CD4-positive, alpha-beta T cell treated with Interleukin-12 subunit alpha and Interleukin-12 subunit beta, for 1 hour (primary cell): ENCODE measurements at regions not wholly inside any gene's neighbourhood (a gene's known extent, or its start where the extent isn't known, plus 50 kb on each side); places are given as distances from the start of the nearest gene placed in this dataset.

Experiments
- DNase-seq: peaks from one replicate; pipeline ENCODE4 v3.0.0-alpha.2; 2020

GRCh38 chr3:88586121-88586640 is 436.4 kb downstream of the C3orf38 start:
- no peak for DNase-seq

- DNase-seq: no peak
Observed at GRCh38 chr3:88589138-88589537, 439.4 kb downstream of the C3orf38 start.

- no peak for DNase-seq
Observed at GRCh38 chr3:88595026-88595425, 445.3 kb downstream of the C3orf38 start.

- DNase-seq: no peak
Observed at GRCh38 chr3:88596451-88596850, 446.7 kb downstream of the C3orf38 start.

GRCh38 chr3:88610820-88611219 is 461.1 kb downstream of the C3orf38 start:
- DNase-seq: no peak

- DNase-seq: no peak
Observed at GRCh38 chr3:88611826-88612326, 462.1 kb downstream of the C3orf38 start.

GRCh38 chr3:88616413-88616812 is 466.7 kb downstream of the C3orf38 start:
- no peak for DNase-seq

GRCh38 chr3:88617283-88617682 is 467.5 kb downstream of the C3orf38 start:
- DNase-seq: no peak

GRCh38 chr3:88618021-88618645 is 468.4 kb downstream of the C3orf38 start:
- DNase-seq: no peak

- DNase-seq: no peak
Observed at GRCh38 chr3:88621586-88621985, 471.8 kb downstream of the C3orf38 start.

- no peak for DNase-seq
Observed at GRCh38 chr3:88623709-88624108, 473.9 kb downstream of the C3orf38 start.

- DNase-seq: no peak
Observed at GRCh38 chr3:88626456-88627120, 476.8 kb downstream of the C3orf38 start.

- DNase-seq: no peak
Observed at GRCh38 chr3:88628901-88629300, 478.5 kb upstream of the EPHA3 start.

- no peak for DNase-seq
Observed at GRCh38 chr3:88632226-88632625, 475.2 kb upstream of the EPHA3 start.

GRCh38 chr3:88640581-88640980 is 466.8 kb upstream of the EPHA3 start:
- DNase-seq: no peak

- no peak for DNase-seq
Observed at GRCh38 chr3:88641033-88641604, 466.3 kb upstream of the EPHA3 start.

GRCh38 chr3:88657459-88657858 is 450.0 kb upstream of the EPHA3 start:
- DNase-seq: no peak

- no peak for DNase-seq
Observed at GRCh38 chr3:88661433-88661824, 446.0 kb upstream of the EPHA3 start.

- DNase-seq: no peak
Observed at GRCh38 chr3:88668180-88668579, 439.2 kb upstream of the EPHA3 start.

GRCh38 chr3:88671573-88671972 is 435.8 kb upstream of the EPHA3 start:
- no peak for DNase-seq

- DNase-seq: no peak
Observed at GRCh38 chr3:88677298-88677697, 430.1 kb upstream of the EPHA3 start.

- DNase-seq: no peak
Observed at GRCh38 chr3:88678747-88679146, 428.7 kb upstream of the EPHA3 start.

GRCh38 chr3:88690287-88690686 is 417.1 kb upstream of the EPHA3 start:
- DNase-seq: no peak

- no peak for DNase-seq
Observed at GRCh38 chr3:88691081-88691480, 416.3 kb upstream of the EPHA3 start.
